ENCODE measurements at regions not wholly inside any gene's neighbourhood (a gene's known extent, or its start where the extent isn't known, plus 50 kb on each side); places are given as distances from the start of the nearest gene placed in this dataset.

DNA sequence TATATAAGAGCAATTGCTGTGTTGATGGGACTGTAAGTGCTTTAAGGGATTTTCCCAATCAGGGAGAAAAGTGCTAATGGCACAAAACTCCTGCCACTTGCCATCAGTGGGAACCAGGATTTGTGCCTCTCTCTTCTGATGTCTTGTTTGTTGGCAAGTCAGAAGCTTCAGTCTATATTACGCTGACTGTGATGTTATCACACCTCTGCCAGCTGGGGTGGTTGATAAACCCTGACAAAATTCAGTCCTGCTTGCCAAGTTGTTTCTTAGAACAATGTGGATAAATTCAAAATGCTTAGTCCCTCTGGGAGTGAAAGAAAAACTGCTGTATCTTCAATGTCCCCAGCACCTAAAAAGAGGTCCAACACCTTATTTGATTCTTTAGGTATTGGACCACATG lies 161.4 kb upstream of the FBXL7 start:
- no peak overlapping the region for H3K4me3 ChIP-seq (ENCODE audit: low read length in 2 of 2)
- no peak for DNase-seq (ENCODE audit: low read depth in 6 of 9, low spot score in 9 of 9)
- no peaks in the 10 kb centered on the region for H3K36me3 ChIP-seq (ENCODE audit: control insufficient read depth in 2 of 2, insufficient read depth in 2 of 2, low read length in 1 of 2)
- no peaks in the 10 kb centered on the region for H3K4me1 ChIP-seq (ENCODE audit: control insufficient read depth in 2 of 2, insufficient read depth in 2 of 2, low read length in 2 of 2)
- H3K27me3 ChIP-seq (ENCODE audit: control insufficient read depth in 2 of 2, insufficient read depth in 1 of 2, low read length in 1 of 2): no peaks in the 10 kb centered on the region
- H3K27ac ChIP-seq (ENCODE audit: low read depth in 1 of 2, low read length in 1 of 2): no peak overlapping the region
- WGBS: 84% methylated on average over 1 of the region's 1 CpG
- peaks cover 0 to 3% of the 10 kb centered on the region in 2 donors for H3K9me3 ChIP-seq (ENCODE audit: control insufficient read depth in 2 of 2, insufficient read depth in 1 of 2, low read length in 1 of 2)

DNA sequence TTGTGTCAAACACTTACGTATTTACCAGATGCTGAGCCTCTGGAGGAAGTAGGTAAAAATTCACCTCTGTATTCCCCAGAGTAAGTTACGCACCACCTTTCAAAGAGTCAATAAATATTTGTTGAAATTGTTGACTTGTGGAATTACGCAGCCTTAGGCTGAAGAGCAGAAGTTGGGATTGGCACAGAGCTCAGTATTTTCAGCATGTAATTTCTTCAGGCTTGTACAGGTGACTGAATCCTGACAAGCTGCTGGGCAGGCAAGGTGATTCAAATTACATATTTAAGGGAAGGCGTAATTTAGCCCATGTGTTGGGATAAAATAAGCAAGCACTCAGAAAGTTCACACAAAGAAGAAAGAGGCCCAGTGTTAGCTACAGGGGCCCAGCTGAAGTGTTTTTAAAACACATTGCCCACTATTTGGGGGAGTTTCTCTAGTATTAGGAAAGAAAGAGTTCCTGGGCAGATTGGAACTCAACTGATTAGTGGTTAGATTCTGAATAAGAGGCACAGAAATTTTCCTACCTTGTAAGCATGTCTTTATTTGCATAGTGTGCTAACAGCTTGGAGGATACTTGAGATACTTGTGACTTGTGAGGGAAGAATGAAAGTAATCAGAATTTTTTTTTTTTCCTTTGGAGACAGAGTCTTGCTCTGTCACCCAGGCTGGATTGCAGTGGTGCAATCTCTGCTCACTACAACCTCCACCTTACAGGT lies 165.3 kb upstream of the FBXL7 start:
- no peak for DNase-seq (ENCODE audit: low read depth in 6 of 9, low spot score in 9 of 9)
- H3K27ac ChIP-seq (ENCODE audit: low read depth in 1 of 2, low read length in 1 of 2): peak overlapping the region in 1 of 2 donors; percentile 37
- no peak overlapping the region for H3K4me3 ChIP-seq (ENCODE audit: low read length in 2 of 2)
- 93% methylated on average over 4 of the region's 4 CpGs for WGBS
- H3K4me1 ChIP-seq (ENCODE audit: control insufficient read depth in 2 of 2, insufficient read depth in 2 of 2, low read length in 2 of 2): no peaks in the 10 kb centered on the region
- no peaks in the 10 kb centered on the region for H3K27me3 ChIP-seq (ENCODE audit: control insufficient read depth in 2 of 2, insufficient read depth in 1 of 2, low read length in 1 of 2)
- H3K36me3 ChIP-seq (ENCODE audit: control insufficient read depth in 2 of 2, insufficient read depth in 2 of 2, low read length in 1 of 2): no peaks in the 10 kb centered on the region
- no peaks in the 10 kb centered on the region for H3K9me3 ChIP-seq (ENCODE audit: control insufficient read depth in 2 of 2, insufficient read depth in 1 of 2, low read length in 1 of 2)

DNA sequence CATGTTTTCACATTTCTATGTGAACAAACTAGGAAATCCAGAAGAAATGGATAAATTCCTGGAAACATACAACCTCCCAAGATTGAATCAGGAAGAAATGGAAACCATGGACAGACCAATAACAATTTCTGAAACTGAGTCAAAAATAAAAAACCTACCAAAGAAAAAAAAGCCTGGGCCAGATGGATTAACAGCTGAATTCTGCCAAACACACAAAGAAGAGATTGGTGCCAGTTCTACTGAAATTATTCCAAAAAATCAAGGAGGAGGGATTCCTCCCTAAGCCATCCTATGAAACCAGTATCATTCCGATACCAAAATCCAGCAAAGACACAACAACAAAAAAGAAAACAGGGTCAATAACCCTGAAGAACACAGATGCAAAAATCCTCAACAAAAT lies 166.9 kb upstream of the FBXL7 start:
- WGBS: 98% methylated on average over 1 of the region's 1 CpG
- Histone ChIP-seq H3K4me3 (ENCODE audit: low read length in 2 of 2) (no peak overlapping the region), H3K27ac (ENCODE audit: low read depth in 1 of 2, low read length in 1 of 2) (no peak overlapping the region)

DNA sequence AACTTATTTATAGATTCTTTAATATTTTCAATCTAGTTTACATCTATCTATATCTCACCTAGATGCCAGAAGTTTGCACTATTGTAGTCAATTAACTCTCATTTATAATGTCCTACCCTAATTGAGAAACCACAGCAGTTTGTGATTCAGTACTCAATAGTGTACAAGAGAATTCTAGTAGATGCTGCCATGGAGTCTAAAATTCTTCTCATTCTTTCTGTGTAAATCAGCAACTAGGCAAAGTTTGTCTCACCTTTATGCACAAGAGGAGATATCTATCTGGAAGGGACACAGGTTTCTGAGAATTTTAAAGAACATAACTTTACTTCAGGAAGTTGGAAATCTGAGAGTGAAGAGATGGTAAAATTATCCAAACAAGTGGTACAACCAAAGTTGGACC lies 173.0 kb upstream of the FBXL7 start:
- H3K27me3 ChIP-seq (ENCODE audit: control insufficient read depth in 2 of 2, insufficient read depth in 1 of 2, low read length in 1 of 2): no peaks in the 10 kb centered on the region
- no peak for DNase-seq (ENCODE audit: low read depth in 6 of 9, low spot score in 9 of 9)
- H3K9me3 ChIP-seq (ENCODE audit: control insufficient read depth in 2 of 2, insufficient read depth in 1 of 2, low read length in 1 of 2): no peaks in the 10 kb centered on the region
- H3K4me3 ChIP-seq (ENCODE audit: low read length in 2 of 2): no peak overlapping the region
- no peaks in the 10 kb centered on the region for H3K36me3 ChIP-seq (ENCODE audit: control insufficient read depth in 2 of 2, insufficient read depth in 2 of 2, low read length in 1 of 2)
- H3K4me1 ChIP-seq (ENCODE audit: control insufficient read depth in 2 of 2, insufficient read depth in 2 of 2, low read length in 2 of 2): no peaks in the 10 kb centered on the region
- no peak overlapping the region for H3K27ac ChIP-seq (ENCODE audit: low read depth in 1 of 2, low read length in 1 of 2)

More for the DNA sequence above, 166.9 kb upstream of the FBXL7 start:
- H3K9me3 ChIP-seq (ENCODE audit: control insufficient read depth in 2 of 2, insufficient read depth in 1 of 2, low read length in 1 of 2): no peaks in the 10 kb centered on the region
- H3K4me1 ChIP-seq (ENCODE audit: control insufficient read depth in 2 of 2, insufficient read depth in 2 of 2, low read length in 2 of 2): no peaks in the 10 kb centered on the region
- H3K27me3 ChIP-seq (ENCODE audit: control insufficient read depth in 2 of 2, insufficient read depth in 1 of 2, low read length in 1 of 2): no peaks in the 10 kb centered on the region
- DNase-seq (ENCODE audit: low read depth in 6 of 9, low spot score in 9 of 9): no peak
- H3K36me3 ChIP-seq (ENCODE audit: control insufficient read depth in 2 of 2, insufficient read depth in 2 of 2, low read length in 1 of 2): no peaks in the 10 kb centered on the region

DNA sequence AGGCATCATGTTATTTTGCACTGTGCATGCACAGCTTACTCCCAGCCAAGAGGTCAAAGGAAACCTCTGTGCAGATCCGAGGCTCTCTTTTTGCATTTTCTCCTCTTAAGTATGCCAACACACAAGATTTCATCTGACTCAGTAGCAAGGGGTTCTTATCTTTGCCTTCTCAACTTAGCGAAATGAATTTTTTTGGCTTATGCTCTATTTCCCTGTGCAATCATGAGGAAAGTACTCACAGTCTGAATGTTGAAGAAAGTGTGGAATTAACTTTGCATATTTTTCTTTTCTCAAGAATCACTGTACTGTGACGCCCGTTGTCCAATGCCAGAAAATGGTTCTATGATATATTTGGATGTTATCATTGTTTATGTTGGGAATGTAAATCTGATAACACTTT lies 173.5 kb upstream of the FBXL7 start:
- H3K27ac ChIP-seq (ENCODE audit: low read depth in 1 of 2, low read length in 1 of 2): no peak overlapping the region
- H3K36me3 ChIP-seq (ENCODE audit: control insufficient read depth in 2 of 2, insufficient read depth in 2 of 2, low read length in 1 of 2): no peaks in the 10 kb centered on the region
- H3K4me1 ChIP-seq (ENCODE audit: control insufficient read depth in 2 of 2, insufficient read depth in 2 of 2, low read length in 2 of 2): no peaks in the 10 kb centered on the region
- H3K27me3 ChIP-seq (ENCODE audit: control insufficient read depth in 2 of 2, insufficient read depth in 1 of 2, low read length in 1 of 2): no peaks in the 10 kb centered on the region
- WGBS: 90% methylated on average over 4 of the region's 4 CpGs
- H3K9me3 ChIP-seq (ENCODE audit: control insufficient read depth in 2 of 2, insufficient read depth in 1 of 2, low read length in 1 of 2): no peaks in the 10 kb centered on the region
- no peak for DNase-seq (ENCODE audit: low read depth in 6 of 9, low spot score in 9 of 9)
- no peak overlapping the region for H3K4me3 ChIP-seq (ENCODE audit: low read length in 2 of 2)

DNA sequence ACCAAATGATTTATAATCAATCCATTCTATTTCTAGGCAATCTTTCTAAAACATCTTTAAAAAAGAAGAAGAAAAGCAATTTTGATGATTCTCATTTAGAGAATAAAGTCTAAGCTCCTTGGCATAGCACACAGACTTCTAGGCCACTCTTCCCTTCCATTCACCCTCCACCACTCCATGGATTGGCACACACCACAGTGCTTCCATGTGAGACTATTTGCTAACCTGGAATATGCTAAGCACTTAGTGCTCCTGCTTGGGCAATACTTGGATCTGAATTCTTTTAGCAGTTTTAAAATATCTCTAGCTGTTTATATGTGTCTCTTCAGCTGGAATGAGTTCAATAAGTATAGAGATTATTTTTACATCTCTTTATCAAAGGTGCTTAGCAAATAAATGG lies 177.6 kb upstream of the FBXL7 start:
- H3K27me3 ChIP-seq (ENCODE audit: control insufficient read depth in 2 of 2, insufficient read depth in 1 of 2, low read length in 1 of 2): no peaks in the 10 kb centered on the region
- H3K4me3 ChIP-seq (ENCODE audit: low read length in 2 of 2): no peak overlapping the region
- H3K36me3 ChIP-seq (ENCODE audit: control insufficient read depth in 2 of 2, insufficient read depth in 2 of 2, low read length in 1 of 2): no peaks in the 10 kb centered on the region
- no peaks in the 10 kb centered on the region for H3K4me1 ChIP-seq (ENCODE audit: control insufficient read depth in 2 of 2, insufficient read depth in 2 of 2, low read length in 2 of 2)
- DNase-seq (ENCODE audit: low read depth in 6 of 9, low spot score in 9 of 9): no peak
- H3K27ac ChIP-seq (ENCODE audit: low read depth in 1 of 2, low read length in 1 of 2): no peak overlapping the region
- H3K9me3 ChIP-seq (ENCODE audit: control insufficient read depth in 2 of 2, insufficient read depth in 1 of 2, low read length in 1 of 2): no peaks in the 10 kb centered on the region

DNA sequence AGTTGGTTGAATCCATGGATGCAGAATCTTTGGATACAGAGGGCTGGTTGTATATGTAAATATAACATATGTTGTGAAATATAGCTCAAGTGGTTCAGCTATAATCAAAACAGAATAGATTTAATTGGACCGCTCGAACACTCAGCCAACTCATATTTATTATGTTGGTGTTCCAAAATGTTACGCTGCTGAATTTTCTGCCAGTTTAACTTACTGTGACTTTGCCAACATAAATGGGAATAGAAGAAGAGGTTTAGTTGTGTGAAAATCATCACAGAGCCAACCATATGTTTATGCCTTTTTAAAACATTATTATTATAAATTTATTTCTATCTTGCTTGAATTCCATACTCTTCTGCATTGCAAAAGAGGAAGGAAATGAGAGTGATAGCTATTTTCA lies 178.2 kb upstream of the FBXL7 start:
- Histone ChIP-seq H3K9me3 (ENCODE audit: control insufficient read depth in 2 of 2, insufficient read depth in 1 of 2, low read length in 1 of 2) (no peaks in the 10 kb centered on the region), H3K4me3 (ENCODE audit: low read length in 2 of 2) (no peak overlapping the region), H3K27me3 (ENCODE audit: control insufficient read depth in 2 of 2, insufficient read depth in 1 of 2, low read length in 1 of 2) (no peaks in the 10 kb centered on the region), H3K36me3 (ENCODE audit: control insufficient read depth in 2 of 2, insufficient read depth in 2 of 2, low read length in 1 of 2) (no peaks in the 10 kb centered on the region), H3K27ac (ENCODE audit: low read depth in 1 of 2, low read length in 1 of 2) (no peak overlapping the region), H3K4me1 (ENCODE audit: control insufficient read depth in 2 of 2, insufficient read depth in 2 of 2, low read length in 2 of 2) (no peaks in the 10 kb centered on the region)
- DNase-seq (ENCODE audit: low read depth in 6 of 9, low spot score in 9 of 9): no peak
- 94% methylated on average over 3 of the region's 3 CpGs for WGBS

DNA sequence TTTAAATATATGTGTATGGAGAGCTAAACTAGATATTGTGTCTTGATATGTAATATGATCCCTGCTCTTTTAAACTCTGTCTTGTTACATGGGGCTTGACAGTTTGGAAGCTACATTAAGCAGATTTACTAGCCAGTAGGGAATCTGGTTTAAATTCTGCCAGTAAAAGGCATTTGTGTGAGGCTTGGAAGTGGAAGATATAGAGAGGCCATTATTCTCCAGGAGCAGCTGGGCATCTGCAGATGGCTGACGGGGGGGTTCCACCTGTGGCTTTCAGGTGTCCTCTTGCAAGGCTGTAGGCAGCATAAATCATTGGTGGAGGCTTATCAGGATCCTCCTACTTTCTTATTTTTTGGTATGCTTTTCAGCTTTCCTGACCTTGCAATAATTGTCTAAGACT lies 179.1 kb upstream of the FBXL7 start:
- no peaks in the 10 kb centered on the region for H3K36me3 ChIP-seq (ENCODE audit: control insufficient read depth in 2 of 2, insufficient read depth in 2 of 2, low read length in 1 of 2)
- no peak for DNase-seq (ENCODE audit: low read depth in 6 of 9, low spot score in 9 of 9)
- H3K27ac ChIP-seq (ENCODE audit: low read depth in 1 of 2, low read length in 1 of 2): no peak overlapping the region
- no peak overlapping the region for H3K4me3 ChIP-seq (ENCODE audit: low read length in 2 of 2)
- no peaks in the 10 kb centered on the region for H3K27me3 ChIP-seq (ENCODE audit: control insufficient read depth in 2 of 2, insufficient read depth in 1 of 2, low read length in 1 of 2)
- no peaks in the 10 kb centered on the region for H3K9me3 ChIP-seq (ENCODE audit: control insufficient read depth in 2 of 2, insufficient read depth in 1 of 2, low read length in 1 of 2)
- 79% methylated on average over 1 of the region's 1 CpG for WGBS
- H3K4me1 ChIP-seq (ENCODE audit: control insufficient read depth in 2 of 2, insufficient read depth in 2 of 2, low read length in 2 of 2): no peaks in the 10 kb centered on the region

DNA sequence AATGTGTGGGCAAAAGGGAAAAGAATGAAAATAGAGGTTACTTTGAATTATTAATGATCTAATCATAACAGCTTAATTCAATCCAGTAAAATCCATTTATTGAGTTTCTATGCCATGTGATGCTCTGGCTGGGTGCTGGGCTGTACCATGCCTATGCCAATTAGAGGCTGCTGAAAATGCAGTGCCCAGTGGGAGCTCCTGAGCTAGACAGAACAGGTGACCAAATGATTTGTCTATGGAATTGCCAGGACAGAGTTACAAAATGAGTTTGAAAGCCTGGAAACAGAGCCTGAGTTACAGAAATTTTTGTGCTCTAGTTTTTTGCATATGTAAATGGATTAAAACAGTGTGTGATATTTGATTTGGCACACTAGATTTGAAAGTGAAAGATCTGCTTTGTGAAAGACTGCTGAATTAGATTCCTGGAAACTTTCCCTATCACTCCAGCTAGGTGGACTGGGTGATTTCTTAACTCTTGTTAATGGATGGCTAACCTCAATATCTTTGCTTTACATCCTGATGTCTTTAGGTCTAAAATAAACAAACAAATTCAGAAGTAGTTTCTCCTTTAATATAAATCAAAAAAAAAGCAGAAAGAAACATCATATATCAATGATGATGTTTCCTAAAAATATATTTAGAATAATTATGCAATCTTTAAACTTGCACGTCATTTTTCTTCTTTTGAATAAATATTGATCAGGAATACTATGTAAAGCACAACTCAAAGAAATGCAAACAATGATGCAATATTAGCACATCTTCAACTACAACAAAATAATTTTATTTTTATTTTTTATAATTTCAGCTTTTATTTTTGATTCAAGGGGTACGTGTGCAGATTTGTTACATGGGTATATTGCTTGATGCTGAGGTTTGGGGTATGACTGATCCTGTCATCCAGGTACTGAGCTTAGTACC lies 194.8 kb upstream of the FBXL7 start:
- no peak overlapping the region for H3K27ac ChIP-seq (ENCODE audit: low read depth in 1 of 2, low read length in 1 of 2)
- no peak overlapping the region for H3K4me3 ChIP-seq (ENCODE audit: low read length in 2 of 2)
- H3K4me1 ChIP-seq (ENCODE audit: control insufficient read depth in 2 of 2, insufficient read depth in 2 of 2, low read length in 2 of 2): no peaks in the 10 kb centered on the region
- H3K9me3 ChIP-seq (ENCODE audit: control insufficient read depth in 2 of 2, insufficient read depth in 1 of 2, low read length in 1 of 2): no peaks in the 10 kb centered on the region
- no peak for DNase-seq (ENCODE audit: low read depth in 6 of 9, low spot score in 9 of 9)
- no peaks in the 10 kb centered on the region for H3K36me3 ChIP-seq (ENCODE audit: control insufficient read depth in 2 of 2, insufficient read depth in 2 of 2, low read length in 1 of 2)
- H3K27me3 ChIP-seq (ENCODE audit: control insufficient read depth in 2 of 2, insufficient read depth in 1 of 2, low read length in 1 of 2): no peaks in the 10 kb centered on the region
- WGBS: 86% methylated on average over 2 of the region's 2 CpGs

Measured in thymus (tissue), 11 donors.